ENCODE measurements at regions not wholly inside any gene's neighbourhood (a gene's known extent, or its start where the extent isn't known, plus 50 kb on each side); places are given as distances from the start of the nearest gene placed in this dataset.
A peak's percentile ranks its signal among the peaks of the same experiment; 100 is the strongest.
"Not testable (repeated sequence)": the region's sequence is repeated elsewhere in the genome, so short reads cannot be mapped to it uniquely, and the experiment has no call there.

DNA sequence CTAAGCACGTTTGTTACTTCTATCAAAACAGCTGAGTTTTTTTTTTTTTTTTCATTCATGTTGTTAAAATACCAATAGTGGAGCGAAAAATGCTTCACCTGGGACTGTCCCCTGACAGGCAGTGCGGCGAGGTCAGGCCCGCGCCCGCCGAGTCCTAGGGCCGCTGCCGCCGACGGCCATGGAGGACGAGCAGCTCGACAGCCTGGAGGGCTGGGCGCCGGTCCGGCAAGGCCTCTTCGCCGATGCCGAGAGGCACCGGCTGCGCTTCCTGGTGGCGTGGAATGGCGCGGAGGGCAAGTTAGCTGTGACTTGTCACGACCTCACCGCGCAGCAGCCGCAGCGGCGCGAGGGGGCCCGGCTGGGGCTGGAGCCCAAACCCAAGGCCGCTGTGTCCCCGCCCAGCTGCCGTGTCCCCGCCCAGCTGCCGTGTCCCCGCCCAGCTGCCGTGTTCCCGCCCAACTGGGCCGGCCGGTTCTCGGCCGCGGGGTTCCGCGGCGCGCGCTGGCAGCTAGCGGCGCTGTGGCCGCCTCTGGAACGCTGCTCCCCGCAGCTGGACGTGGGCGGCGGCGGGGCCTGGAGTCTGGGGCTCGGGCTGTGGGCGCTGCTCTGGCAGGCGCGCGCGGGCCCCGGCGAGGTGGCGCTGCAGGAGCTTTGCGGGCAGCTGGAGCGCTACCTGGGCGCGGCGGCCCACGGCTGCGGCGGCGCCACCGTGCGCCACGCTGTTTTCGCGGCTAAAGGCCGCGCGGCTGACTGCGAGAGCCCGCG is 56.7 kb upstream of the GOLGA8R start:
- not testable (repeated sequence) for H3K4me1 ChIP-seq (ENCODE audit: control insufficient read depth, insufficient read depth, low read length, poor library complexity, severe bottlenecking); H3K27ac ChIP-seq (ENCODE audit: low read depth, low read length, severe bottlenecking); H3K36me3 ChIP-seq (ENCODE audit: control insufficient read depth, insufficient read depth, low read length); H3K9me3 ChIP-seq (ENCODE audit: control insufficient read depth, low read length)
- WGBS, 2 experiments (ENCODE audit: insufficient coverage in 2 of 2): no CpG with 5 or more reads among the region's 89 CpGs
- peak overlapping the region; percentile 22 for H3K4me3 ChIP-seq (ENCODE audit: extremely low read depth, insufficient read depth, low read length, poor library complexity, severe bottlenecking)

DNA sequence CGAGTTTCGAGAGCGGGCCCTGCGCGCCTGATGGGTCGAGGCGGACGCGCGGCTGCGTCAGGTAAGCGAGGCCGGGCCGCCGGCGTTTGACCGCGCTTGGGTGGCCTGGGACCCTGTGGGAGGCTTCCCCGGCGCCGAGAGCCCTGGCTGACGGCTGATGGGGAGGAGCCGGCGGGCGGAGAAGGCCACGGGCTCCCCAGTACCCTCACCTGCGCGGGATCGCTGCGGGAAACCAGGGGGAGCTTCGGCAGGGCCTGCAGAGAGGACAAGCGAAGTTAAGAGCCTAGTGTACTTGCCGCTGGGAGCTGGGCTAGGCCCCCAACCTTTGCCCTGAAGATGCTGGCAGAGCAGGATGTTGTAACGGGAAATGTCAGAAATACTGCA is 57.3 kb upstream of the GOLGA8R start:
- no CpG with 5 or more reads among the region's 34 CpGs for WGBS, 2 experiments (ENCODE audit: insufficient coverage in 2 of 2)
- not testable (repeated sequence) for H3K27ac ChIP-seq (ENCODE audit: low read depth, low read length, severe bottlenecking); H3K36me3 ChIP-seq (ENCODE audit: control insufficient read depth, insufficient read depth, low read length); H3K4me1 ChIP-seq (ENCODE audit: control insufficient read depth, insufficient read depth, low read length, poor library complexity, severe bottlenecking); H3K9me3 ChIP-seq (ENCODE audit: control insufficient read depth, low read length)
- H3K4me3 ChIP-seq (ENCODE audit: extremely low read depth, insufficient read depth, low read length, poor library complexity, severe bottlenecking): peak overlapping the region; percentile 22

DNA sequence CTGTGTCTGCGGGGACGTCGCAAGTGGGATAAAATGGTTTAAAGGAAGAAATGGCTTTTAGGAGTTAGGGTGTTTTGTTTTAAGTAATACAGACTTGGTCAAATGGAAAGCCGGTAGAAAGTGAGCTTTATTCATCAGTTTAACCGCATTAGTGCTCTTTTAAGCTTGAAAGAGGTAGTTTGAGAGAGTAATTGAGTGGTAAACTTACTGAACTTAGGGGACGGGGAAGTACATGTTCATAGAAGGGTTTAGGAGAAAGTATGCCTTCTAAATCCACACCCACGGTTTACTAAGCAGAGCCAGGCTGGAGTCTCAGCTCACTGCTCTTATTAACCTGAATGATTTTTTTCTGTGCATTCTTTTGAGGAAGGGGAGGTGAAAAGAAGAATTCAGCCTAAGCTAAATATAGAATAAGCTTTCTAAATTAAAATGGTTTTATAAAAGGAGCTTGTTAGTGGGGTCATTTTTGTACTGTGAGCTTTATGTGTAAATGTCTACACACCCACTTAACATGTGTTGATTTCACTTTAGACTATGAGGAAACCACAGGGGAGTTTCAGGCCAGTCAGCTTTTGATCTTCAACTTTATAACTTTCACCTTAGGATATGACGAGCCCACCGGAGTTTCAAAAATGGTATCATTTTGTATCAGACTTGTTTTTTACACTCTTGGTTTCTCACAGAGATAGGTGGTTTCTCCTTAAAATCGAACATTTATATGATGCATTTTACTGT is 57.9 kb upstream of the GOLGA8R start:
- not testable (repeated sequence) for H3K36me3 ChIP-seq (ENCODE audit: control insufficient read depth, insufficient read depth, low read length); H3K4me1 ChIP-seq (ENCODE audit: control insufficient read depth, insufficient read depth, low read length, poor library complexity, severe bottlenecking); H3K9me3 ChIP-seq (ENCODE audit: control insufficient read depth, low read length); H3K4me3 ChIP-seq (ENCODE audit: extremely low read depth, insufficient read depth, low read length, poor library complexity, severe bottlenecking); H3K27ac ChIP-seq (ENCODE audit: low read depth, low read length, severe bottlenecking)
- no CpG with 5 or more reads among the region's 10 CpGs for WGBS, 2 experiments (ENCODE audit: insufficient coverage in 2 of 2)

DNA sequence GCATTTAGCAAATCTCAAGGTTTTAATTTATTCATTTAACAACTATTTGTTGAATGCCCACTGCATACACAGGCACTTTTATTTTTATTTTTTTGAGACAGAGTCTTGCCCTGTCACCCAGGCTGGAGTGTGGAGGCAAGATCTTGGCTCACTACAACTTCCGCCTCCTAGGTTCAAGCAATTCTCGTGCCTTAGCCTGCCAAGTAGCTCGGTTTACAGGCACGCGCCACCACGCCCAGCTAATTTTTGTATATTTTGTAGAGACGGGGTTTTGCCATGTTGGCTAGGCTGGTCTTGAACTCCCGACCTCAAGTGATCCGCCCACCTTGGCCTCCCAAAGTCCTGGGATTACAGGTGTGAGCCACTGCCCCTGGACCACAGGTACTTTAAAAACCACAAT is 67.0 kb upstream of the GOLGA8Q start:
- H3K36me3 ChIP-seq (ENCODE audit: control insufficient read depth, insufficient read depth, low read length); H3K27ac ChIP-seq (ENCODE audit: low read depth, low read length, severe bottlenecking); H3K9me3 ChIP-seq (ENCODE audit: control insufficient read depth, low read length); H3K4me1 ChIP-seq (ENCODE audit: control insufficient read depth, insufficient read depth, low read length, poor library complexity, severe bottlenecking); H3K4me3 ChIP-seq (ENCODE audit: extremely low read depth, insufficient read depth, low read length, poor library complexity, severe bottlenecking): not testable (repeated sequence)
- 86% methylated on average over 2 of the region's 9 CpGs; no CpG with 5 or more reads in 1 of the 2 experiments for WGBS, 2 experiments (ENCODE audit: insufficient coverage in 2 of 2)

DNA sequence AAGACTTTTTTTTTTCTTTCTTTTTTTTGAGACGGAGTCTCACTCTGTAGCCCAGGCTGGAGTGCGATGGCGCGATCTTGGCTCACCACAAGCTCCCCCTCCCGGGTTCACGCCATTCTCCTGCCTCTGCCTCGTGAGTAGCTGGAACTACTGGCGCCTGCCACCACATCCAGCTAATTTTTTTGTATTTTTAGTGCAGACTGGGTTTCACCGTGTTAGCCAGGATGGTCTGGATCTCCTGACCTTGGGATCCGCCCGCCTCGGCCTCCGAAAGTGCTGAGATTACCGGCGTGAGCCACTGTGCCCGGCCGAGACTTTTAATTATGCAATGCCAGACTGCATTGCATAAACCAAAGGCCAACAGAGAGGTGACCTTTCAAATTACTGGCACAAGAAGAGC is 62.6 kb upstream of the GOLGA8Q start:
- 95% methylated on average over 7 to 16 of the region's 17 CpGs for WGBS, 2 experiments (ENCODE audit: insufficient coverage in 2 of 2)
- H3K4me3 ChIP-seq (ENCODE audit: extremely low read depth, insufficient read depth, low read length, poor library complexity, severe bottlenecking); H3K4me1 ChIP-seq (ENCODE audit: control insufficient read depth, insufficient read depth, low read length, poor library complexity, severe bottlenecking); H3K36me3 ChIP-seq (ENCODE audit: control insufficient read depth, insufficient read depth, low read length); H3K27ac ChIP-seq (ENCODE audit: low read depth, low read length, severe bottlenecking); H3K9me3 ChIP-seq (ENCODE audit: control insufficient read depth, low read length): not testable (repeated sequence)

DNA sequence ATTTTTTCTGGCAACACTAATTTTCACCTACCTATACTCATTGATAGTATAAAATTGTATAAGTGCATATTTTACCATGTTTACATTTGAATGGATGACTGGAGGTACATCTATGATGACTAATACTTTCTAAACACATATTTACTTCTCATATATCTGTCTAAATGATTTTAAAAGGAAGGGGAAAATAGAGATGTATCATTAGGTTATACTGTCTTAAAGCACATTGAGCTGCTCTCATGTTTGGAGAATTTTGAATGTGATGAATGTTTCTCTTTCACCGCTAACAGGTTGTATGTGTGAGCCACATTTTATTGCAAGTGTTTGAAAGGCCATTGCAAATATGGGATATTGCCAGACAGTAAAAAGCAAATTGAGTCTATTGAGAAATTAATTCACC is 61.5 kb upstream of the GOLGA8Q start:
- not testable (repeated sequence) for H3K36me3 ChIP-seq (ENCODE audit: control insufficient read depth, insufficient read depth, low read length); H3K4me3 ChIP-seq (ENCODE audit: extremely low read depth, insufficient read depth, low read length, poor library complexity, severe bottlenecking); H3K9me3 ChIP-seq (ENCODE audit: control insufficient read depth, low read length); H3K27ac ChIP-seq (ENCODE audit: low read depth, low read length, severe bottlenecking); H3K4me1 ChIP-seq (ENCODE audit: control insufficient read depth, insufficient read depth, low read length, poor library complexity, severe bottlenecking)
- no CpG with 5 or more reads among the region's 1 CpG for WGBS, 2 experiments (ENCODE audit: insufficient coverage in 2 of 2)

DNA sequence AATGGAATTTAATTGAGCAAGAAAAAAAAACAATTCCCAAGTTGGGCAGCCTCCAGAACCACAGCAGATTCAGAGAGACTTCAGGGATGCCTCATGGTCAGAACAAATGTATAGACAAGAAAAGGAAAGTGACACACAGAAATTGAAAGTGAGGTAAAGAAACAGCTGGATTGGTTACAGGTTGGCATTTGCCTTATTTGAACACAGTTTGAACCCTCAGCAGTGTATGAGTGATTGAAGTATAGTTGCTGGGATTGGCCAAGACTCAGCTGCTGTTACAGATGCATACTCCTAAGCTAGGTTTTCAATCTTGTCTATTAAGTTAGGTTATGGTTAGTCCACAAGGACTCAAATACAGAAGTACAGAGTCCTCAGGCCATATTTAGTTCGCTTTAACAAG is 57.9 kb upstream of the GOLGA8Q start:
- not testable (repeated sequence) for H3K9me3 ChIP-seq (ENCODE audit: control insufficient read depth, low read length); H3K4me1 ChIP-seq (ENCODE audit: control insufficient read depth, insufficient read depth, low read length, poor library complexity, severe bottlenecking); H3K36me3 ChIP-seq (ENCODE audit: control insufficient read depth, insufficient read depth, low read length); H3K4me3 ChIP-seq (ENCODE audit: extremely low read depth, insufficient read depth, low read length, poor library complexity, severe bottlenecking); H3K27ac ChIP-seq (ENCODE audit: low read depth, low read length, severe bottlenecking)
- no CpG with 5 or more reads among the region's 1 CpG for WGBS, 2 experiments (ENCODE audit: insufficient coverage in 2 of 2)

DNA sequence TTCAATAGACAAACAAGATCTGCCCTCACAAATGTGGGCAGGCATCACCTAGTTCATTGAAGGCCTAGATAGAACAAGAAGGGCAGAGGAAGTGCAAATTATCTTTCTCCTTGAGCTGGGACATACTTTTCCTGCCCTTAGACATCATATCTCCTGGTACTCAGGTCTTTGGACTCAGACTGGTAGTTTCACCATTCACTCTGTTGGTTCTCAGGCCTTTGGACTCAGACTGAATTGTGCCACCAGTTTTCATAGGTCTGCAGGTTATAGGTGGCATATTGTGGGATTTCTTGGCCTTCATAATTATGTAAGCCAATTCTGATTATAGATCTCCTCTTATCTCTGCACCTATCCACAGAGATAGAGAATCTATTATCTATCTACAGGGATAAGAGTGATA is 54.6 kb upstream of the GOLGA8Q start:
- H3K4me1 ChIP-seq (ENCODE audit: control insufficient read depth, insufficient read depth, low read length, poor library complexity, severe bottlenecking); H3K9me3 ChIP-seq (ENCODE audit: control insufficient read depth, low read length); H3K27ac ChIP-seq (ENCODE audit: low read depth, low read length, severe bottlenecking); H3K36me3 ChIP-seq (ENCODE audit: control insufficient read depth, insufficient read depth, low read length); H3K4me3 ChIP-seq (ENCODE audit: extremely low read depth, insufficient read depth, low read length, poor library complexity, severe bottlenecking): not testable (repeated sequence)

DNA sequence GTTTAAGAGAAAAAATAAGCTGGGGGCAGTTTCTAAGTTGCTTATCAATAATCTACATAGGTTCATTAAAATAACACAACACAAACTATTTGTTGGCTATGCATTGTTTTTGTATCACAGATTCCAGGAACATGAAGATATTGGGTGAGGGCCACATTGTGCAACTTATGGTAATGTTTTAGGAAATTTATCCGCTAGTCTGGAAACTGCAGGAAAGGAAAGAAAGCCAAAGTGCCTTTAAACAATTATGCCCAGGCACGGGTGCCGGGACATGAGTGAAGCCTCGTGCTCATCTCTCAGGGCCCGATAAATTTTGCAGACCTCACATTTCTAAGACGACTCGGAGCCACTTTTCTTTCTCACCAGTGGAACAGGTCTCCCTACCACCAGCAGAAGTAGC is 52.6 kb upstream of the GOLGA8Q start:
- H3K4me3 ChIP-seq (ENCODE audit: extremely low read depth, insufficient read depth, low read length, poor library complexity, severe bottlenecking); H3K9me3 ChIP-seq (ENCODE audit: control insufficient read depth, low read length); H3K27ac ChIP-seq (ENCODE audit: low read depth, low read length, severe bottlenecking); H3K4me1 ChIP-seq (ENCODE audit: control insufficient read depth, insufficient read depth, low read length, poor library complexity, severe bottlenecking); H3K36me3 ChIP-seq (ENCODE audit: control insufficient read depth, insufficient read depth, low read length): not testable (repeated sequence)
- no CpG with 5 or more reads among the region's 7 CpGs for WGBS, 2 experiments (ENCODE audit: insufficient coverage in 2 of 2)

DNA sequence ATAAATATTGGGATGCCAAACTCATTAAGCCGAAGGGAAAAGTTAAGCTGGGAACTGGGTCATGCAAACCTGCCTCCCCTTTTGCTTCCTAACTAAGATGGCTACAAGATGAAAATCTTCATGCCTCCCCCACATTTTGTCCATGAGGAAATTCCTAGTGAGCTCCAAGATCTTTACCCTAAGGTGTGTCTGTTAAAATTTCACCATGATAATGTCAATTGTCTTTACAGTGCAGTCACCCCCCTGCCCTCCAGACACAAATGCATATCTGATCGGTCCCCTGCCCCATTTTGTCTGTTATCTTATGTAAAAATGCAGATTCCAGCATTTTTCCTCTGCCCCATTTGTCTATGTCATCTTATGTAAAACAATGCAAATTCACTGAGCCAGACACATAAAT is 51.3 kb upstream of the GOLGA8Q start:
- H3K4me3 ChIP-seq (ENCODE audit: extremely low read depth, insufficient read depth, low read length, poor library complexity, severe bottlenecking); H3K9me3 ChIP-seq (ENCODE audit: control insufficient read depth, low read length); H3K4me1 ChIP-seq (ENCODE audit: control insufficient read depth, insufficient read depth, low read length, poor library complexity, severe bottlenecking); H3K36me3 ChIP-seq (ENCODE audit: control insufficient read depth, insufficient read depth, low read length); H3K27ac ChIP-seq (ENCODE audit: low read depth, low read length, severe bottlenecking): not testable (repeated sequence)
- WGBS, 2 experiments (ENCODE audit: insufficient coverage in 2 of 2): 100% methylated on average over 1 of the region's 2 CpGs; no CpG with 5 or more reads in 1 of the 2 experiments

All from mesodermal cell (in vitro differentiated cells).